HG03432 (cell line): ENCODE measurements at regions not wholly inside any gene's neighbourhood (a gene's known extent, or its start where the extent isn't known, plus 50 kb on each side); places are given as distances from the start of the nearest gene placed in this dataset.

Experiments used
- ATAC-seq: cut with Tn5 transposase; IDR thresholded peaks from one replicate; pipeline ENCODE4 v1.9.1; 2021; ENCODE audit warnings: mild to moderate bottlenecking, moderate library complexity; ENCODE audit not compliant: unreplicated experiment

DNA sequence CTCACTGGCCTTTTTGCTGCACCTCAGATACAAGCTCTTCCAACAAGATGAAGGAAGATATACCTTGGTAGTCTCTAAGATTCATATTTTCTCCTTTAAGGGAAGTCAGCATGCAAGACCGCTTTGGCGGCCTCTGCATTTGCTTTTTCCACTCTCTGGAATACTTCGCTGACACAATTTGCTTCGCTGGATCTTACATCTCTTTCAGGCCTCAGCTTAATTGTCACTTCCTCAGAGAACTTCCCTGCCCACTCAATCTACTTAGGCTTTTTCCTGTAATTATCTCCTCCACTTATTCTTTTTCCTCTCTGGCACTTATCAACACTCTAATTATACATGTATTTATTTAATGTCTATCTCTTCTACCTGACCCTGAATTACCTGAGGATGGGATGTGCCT is 1131.1 kb upstream of the WWC1 start:
- ATAC-seq, result no peak

DNA sequence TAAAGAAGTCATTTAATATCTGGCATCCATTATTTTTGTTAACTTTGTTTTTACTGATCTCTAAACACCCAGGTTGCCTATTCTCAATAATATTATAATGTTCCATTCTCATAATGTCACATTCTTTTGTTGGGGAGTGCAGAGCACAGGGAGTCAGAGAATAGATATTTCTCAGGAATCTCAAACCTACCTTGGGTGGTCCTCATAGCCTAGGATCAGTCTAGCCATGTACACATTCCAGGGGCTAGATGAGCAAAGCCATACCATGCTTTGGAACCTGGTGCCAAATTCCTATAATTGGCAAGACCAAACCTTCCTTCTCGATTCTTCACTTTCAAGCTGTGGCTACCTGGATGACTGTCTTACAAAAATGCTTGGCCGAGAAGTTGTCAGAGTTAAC is 1124.7 kb upstream of the WWC1 start:
- ATAC-seq, result no peak

DNA sequence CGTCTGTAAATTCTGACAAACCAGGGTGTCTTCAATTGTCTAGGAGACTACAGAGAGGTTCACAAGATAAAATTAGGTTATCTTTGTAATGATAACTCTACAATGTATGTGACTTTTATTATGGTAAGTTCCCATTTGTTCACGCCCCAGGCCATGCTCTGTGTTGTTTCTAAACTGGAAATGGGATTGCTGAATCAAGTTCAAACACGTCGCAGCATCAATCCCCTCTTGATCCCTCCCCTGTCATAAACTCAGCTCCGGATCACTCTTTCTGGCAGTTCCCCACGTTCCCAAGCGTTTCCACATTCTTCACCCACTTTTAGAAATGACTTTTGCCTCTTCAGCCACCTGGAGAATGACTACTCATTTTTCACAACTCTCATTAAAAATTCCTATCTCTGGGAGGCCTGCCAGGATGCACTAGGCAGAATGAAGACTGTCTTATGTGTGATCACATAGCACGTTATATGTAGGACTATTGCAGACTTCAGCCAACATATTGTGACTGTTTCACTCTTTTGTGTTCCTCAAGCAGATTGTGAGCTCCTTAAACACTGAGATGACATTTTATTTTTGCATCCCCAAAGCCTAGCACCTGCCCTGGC is 1124.2 kb upstream of the WWC1 start:
- no peak for ATAC-seq

DNA sequence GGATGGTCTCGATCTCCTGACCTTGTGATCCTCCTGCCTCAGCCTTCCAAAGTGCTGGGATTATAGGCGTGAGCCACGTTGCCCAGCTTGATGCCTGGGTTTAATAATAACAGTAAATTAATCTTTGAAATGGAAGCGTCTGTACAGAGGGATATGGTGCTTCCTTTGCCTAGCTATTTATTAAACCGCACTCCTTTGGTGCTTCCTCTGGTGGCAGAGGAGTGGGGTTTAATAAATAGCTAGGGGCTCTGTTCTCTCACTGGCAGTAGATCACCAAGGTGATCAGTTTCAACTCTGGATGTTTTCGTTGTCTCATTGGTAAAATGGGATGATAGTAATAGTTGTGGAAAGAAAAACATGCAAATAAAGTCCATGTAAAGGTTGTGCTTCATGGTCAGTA is 1122.5 kb upstream of the WWC1 start:
- ATAC-seq, result no peak

DNA sequence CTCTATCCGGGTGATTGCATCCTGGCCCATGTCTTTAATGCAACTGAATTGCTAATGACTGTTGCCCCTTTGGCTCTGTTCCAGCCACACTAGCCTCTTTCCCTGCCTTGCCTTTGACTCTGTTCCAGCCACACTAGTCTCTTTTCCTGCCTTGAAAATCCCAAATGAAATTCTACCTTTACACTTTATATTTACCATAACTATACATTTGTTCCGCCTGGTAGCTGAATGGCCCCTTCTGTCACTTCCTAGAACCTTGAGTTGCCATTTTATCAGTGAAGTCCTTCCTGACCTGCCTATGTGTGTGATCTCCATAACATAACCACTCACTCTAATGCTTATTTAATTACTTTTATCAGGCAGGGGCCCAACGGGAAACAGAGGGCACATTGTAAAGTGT is 1120.4 kb upstream of the WWC1 start:
- no peak for ATAC-seq

DNA sequence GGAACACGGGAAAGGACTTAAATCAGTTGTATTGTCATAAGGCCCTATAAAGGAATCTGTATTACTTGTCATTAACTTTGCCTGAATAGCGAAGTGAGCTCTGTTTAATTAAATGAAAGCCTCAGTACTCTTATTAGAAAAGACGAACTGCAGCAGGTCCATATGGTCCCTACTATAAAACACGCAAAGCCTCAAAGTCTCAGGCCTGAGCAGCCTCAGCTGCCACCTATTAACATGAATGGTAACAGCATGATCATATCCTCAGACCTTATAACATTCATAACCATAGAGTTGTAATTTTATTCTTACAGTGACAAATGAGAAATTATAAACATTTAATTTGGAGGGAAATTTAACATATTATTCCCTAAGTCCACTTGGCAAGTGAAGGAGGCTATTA is 1113.7 kb upstream of the WWC1 start:
- ATAC-seq, result no peak

DNA sequence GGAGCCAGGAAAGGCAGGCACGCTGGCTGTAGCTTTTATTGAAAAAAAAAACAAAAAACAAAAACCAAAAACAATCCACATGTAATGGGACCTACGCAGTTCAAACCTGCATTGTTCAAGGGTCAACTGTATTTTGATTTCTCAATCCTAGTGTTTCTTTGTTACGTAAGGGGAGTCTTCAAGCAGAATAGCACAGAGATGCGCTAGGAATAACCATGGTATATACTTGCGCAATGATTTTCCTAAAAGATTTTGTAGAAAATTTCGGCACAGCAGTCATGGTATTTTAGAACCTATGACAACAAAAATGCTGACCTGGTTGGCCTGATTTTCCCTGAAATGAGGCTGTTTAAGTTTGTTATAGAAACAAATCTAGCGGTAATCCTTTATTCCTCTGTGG is 1110.5 kb upstream of the WWC1 start:
- no peak for ATAC-seq

DNA sequence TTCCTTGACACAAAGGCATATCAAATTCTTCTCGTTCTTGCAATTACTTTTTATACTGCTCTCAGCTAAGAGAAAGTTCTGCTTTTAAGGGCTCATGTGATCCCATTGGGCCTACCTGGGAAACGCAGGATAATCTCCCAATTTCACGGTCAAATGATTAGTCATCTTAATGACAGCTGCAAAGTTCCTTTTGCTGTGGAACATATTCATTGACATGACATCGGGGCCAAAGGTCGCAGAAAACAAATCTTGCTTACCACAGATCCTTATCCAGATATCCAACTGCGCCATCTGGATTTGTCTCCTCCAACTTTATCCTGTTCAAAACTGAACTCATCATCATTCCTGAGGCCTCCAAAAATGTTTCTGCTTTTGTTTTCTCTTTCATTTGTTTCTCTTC is 1085.6 kb upstream of the WWC1 start:
- ATAC-seq, result no peak

DNA sequence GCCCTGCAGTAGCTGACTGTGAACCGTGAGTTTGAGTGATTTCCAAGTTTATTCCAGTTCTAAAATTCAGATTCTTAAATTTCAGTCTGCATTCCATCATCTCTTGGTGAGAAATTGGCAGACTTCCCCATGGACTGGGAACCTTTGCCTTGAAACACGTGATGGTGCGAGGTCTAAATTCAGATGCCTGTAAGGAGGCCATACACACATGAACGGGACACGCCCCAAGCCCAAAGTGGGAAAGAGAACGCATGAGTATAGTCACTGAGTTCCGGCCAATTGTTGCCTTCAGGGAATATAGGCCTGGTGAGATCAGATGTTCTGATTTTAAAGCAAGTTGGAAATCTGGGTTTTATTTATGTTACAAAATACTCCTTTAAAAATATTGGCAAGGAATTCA is 1084.4 kb upstream of the WWC1 start:
- ATAC-seq, result no peak

DNA sequence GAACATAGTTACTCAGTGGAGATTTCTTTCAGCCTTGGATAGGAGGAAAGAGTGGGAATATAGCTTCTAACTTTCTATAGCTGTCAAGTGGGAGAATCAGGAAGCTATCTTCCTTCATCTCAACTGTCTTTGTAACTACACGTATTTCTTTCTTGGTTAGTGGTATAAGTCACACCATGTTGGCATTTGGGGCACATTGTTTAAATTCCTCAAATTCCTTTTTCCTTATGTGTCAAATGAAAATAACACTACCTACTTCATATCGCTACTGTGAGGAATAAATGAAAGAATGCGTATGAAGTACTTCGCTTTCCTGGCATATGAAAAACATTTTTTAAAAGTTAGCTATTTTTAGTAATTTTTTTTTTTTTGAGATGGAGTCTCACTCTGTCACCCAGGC is 1082.5 kb upstream of the WWC1 start:
- ATAC-seq, result no peak

DNA sequence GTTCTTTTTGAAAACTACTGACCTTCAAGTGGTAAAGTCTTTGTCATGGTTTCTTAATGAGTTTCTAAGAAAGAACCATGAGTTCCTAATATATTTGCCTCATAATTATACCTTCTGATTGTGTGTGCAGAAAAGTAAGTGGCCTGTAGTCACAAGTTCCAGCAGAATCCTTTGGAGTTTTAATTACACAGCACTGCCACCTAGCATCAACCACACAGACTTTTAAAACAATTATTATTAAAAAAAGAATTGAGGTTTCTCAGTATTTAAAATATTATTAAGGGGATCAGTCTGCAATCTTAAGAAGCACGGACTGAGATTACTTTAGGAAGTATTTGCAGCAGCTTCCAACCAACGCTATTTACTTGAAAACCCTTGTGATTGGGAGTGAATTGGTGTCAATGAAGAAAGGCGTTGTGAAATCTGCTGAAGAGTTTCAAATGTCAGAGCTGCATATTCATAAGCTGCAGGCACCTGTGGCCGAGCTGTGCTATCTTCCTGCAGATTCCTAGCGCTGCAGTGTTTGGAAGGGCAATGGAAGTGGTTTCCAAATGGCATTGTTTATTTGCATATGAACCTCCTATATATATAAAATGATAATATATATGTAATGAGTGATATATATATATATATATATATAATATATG is 1074.2 kb upstream of the WWC1 start:
- no peak for ATAC-seq

DNA sequence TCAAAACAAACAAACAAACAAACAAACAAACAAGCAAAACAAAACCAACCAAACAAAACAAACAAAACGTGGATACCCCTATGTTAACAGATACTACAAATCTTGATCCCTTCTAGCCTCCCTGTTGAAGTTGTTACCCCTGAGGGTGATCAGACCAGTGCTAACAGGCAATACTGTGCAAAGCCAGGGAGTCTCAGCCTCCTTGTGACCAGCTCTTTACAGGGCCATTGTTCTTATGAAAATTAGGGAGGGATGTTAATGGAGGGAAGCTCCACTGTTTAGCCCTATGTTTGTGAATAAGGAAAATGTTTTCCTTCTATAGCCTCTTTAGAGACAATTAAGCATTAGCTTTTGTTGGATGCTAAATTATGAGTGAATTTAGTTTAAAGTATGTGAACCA is 1072.1 kb upstream of the WWC1 start:
- ATAC-seq, result no peak

DNA sequence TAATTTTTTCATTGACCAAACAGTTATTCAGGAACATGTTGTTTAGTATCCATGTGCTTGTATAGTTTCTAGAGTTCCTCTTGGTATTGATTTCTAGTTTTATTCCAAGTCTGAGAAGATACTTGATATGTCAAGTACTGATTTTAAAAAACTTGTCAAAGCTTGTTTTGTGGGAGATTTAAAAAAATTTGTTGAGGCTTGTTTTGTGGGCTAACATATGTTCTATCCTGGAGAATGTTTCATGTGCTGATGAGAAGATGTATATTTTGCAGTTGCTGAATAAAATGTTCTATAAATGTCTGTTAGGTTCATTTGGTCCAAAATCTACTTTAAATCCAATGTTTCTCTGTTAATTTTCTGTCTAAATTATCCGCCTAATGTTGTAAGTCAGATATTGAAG is 1065.1 kb upstream of the WWC1 start:
- ATAC-seq, result no peak

DNA sequence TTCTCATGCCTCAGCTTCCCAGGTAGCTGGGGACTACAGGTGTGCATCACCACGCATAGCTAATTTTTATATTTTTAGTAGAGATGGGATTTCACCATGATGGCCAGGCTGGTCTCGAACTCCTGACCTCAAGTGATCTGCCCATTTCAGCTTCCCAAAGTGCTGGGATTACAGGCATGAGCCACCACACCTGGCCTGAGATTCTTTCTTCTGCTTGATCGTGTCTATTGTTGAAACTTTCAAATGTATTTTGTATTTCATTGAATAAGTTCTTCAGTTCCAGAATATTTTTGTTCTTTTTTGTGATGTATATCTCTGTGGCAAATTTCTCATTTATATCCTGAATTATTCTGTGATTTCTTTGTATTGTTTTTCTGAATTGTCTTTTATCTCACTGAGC is 1063.3 kb upstream of the WWC1 start:
- ATAC-seq, result no peak

DNA sequence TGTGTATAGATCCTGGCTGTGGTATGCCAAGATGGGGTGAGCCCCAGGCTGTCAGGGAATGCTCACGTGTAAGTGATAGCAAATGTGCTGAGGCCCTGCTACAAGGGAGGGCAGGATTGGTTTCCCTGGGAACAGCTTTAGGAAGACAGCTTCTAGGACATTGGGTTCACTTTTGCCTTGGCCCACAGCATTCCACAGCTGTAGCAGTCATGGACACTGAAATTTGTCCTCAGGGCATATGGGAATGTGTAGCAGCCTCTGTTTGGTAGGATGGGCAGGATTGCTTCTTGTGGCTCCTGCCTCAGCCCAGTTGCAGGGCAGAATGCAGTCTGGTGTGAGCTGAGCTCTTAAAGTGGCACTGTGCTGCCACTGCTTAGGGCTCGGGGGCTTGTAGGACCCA is 1061.7 kb upstream of the WWC1 start:
- no peak for ATAC-seq

DNA sequence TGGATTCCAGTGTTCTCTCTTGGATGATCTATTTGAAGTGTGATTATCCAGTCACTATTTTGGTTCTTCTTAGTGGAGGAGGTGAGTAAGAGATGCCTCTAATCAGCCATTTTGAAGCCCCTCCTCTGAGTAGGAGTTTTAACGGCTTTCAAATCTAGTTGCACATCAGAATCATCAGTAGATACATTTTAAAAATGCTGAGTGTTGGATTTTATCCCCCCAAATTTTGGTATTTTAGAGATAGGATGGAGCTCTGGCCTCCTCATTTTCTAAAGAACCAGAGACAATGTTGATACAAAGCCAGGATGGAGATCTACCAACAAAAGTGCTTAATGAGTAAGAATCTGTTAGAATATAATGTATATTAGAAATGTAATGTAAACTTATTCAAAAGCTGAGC is 1061.0 kb upstream of the WWC1 start:
- ATAC-seq, result no peak

DNA sequence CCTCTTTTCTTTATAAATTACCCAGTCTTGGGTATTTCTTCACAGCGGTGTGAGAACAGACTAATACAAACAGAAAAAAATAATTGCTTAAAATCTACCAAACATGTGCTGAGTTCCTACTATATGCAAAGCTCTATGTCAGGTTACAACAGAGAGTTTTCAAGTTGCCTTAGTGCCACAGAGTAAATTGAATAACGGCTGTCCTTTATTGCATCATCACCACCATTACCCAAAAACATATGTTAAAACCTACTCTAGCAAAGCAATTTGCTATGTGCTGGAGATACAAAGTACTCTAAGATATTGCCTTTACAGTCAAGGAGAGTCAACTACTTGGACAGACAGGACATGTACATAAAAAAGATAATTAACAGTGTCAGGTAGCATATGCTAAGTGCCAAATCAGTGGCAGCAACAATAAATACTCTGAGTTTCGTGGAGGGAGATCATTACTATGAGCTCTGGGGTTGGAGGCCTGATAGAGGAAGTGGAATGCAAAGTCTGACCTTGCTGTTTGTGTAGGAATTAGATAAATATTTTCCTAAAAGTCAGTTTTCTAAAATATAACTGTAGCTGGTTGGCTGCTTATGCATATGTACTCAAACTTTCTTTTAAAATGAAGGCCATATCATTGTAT is 1058.7 kb upstream of the WWC1 start:
- no peak for ATAC-seq

DNA sequence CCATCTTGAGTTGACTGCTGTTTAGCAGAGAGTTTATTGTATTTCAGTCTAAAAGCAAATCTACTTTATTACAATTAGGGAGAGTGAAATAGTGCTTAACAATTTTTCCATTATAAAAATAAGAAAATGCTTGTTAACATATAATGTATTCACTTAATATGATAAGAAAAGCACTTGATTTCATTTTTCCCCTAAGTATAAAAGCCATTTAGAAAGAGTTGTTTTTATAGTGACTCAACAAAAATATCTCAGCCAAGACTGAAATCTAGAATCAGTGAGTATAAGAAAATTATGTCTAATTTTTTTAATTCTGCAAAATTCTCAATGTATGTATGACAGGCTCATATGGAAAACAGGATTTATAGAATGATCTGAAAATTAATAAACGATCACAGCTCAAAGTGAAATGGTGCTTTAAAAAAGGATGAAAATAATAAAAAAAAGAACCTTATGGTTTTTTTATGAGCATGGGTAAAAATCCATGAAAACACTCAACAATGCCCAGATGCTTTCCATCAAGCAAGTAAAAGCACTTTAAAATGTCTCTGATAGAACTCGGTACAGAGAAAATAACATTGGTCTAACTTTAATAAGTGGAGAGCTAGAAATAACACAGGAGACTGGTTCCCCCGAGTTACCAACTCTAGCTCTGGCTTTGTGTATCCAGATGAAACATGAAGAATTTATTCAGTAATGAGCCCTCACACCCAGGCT is 1057.8 kb upstream of the WWC1 start:
- ATAC-seq, result no peak

DNA sequence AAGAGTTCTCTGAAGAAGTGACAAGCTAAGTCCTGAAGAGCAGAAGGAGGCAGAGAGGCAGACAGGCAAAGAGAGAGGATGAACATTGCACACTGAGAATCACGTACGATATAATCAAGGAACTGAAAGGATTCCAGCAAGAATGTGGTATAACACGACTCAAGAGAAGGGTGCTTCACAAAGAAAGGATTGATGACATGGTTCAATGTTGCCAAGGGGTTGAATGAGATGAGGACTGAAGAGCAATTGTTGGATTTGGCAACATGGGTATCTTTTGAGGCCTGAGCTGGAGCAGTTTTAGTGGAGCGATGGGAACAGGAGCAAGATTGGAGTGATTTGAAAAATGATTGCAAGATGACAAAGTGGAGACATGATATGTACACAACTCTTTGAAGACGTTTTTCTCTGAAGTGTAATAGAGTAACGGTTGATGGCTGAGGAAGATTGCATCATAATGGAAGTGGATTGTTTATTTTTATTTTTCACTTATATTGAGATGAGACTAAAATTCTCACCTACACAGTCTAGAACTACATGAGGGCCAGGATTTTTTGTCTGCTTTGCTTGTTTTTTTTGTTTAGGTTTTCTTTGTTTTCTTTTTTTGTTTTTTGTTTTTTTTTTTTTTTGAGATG is 1049.9 kb upstream of the WWC1 start:
- ATAC-seq, result no peak

DNA sequence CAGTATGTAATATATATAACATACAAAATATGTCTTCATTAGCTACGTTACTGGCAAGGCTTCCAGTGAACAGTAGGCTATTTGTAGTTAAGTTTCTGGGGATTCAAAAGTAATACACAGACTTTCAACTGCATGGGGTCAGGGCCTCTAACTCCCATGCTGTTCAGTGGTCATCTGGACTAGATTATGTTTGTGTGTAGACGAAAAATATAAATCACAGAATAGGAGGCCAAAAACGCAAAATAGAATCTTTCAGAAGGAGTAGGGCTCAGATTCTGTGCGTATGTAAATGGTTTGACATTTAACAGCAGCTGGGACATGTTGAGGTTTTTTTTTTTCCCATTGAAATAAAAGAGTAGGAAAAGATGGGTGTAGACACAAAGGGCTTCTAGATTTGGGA is 1048.7 kb upstream of the WWC1 start:
- no peak for ATAC-seq

DNA sequence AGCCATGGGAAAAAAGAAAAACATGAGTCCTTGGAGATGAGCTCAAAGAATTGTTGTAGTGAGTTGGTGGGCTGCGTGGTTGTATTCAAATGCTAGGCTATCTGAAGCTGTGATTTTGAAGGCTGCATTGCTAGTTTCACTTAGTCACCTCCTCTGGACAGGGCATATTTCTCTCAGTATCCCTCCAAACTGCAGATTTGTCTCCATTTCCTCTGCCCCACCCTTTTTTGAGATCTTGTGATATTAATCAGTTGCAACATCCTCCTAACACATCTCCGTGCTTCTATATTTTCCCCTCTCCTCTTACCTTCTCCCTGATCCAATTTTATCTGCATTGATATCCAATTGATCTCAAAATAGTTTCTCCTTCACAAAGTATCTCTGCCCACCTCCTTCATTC is 1048.0 kb upstream of the WWC1 start:
- ATAC-seq, result no peak

DNA sequence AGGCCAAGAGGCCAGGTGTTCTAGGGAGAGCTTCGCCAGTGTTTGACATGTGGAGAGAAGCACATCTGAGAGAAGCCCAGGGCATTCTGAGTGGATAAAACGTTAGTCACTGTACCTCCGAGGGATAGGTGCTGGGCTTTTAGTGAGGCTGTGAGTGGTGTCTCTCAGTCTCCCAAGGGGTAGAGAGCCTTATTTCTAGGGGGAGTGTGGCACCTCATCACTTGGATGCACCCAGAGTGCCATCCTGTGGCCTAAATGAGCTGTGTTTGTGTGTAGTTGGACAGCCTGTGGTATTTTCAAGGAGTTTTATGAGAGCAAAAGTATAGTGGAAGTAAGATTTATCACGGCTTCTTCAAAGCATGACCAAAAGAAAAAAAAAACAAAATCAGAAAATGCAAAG is 1046.9 kb upstream of the WWC1 start:
- ATAC-seq, result no peak
